ENCODE measurements at regions not wholly inside any gene's neighbourhood (a gene's known extent, or its start where the extent isn't known, plus 50 kb on each side); places are given as distances from the start of the nearest gene placed in this dataset.

DNA sequence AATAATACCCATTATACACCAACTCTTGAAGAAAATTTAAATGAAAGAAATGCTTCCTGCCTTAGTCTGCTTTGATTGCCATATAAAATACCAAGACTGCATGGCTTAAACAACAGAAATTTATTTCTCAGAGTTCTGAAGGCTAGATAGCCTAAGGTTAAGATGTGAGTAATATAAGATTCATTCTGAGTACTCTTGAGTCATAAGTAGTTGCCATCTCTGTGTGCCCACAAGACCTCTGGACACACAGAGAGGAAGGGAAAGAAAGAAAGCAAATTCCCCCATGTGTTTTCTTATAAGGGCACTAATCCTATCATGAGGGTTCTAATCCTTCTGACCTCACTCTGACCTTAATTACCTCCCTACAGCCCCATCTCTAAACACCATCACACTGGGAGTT lies 201.2 kb downstream of the PTN start:
- TF ChIP-seq JUNB (IDR thresholded peaks at IDR 0.05; ENCODE audit: unreplicated experiment) (no peak), EZH2 (IDR thresholded peaks at IDR 0.05; ENCODE audit: low read depth, unreplicated experiment) (no peak), STAT1 (IDR thresholded peaks at IDR 0.05; ENCODE audit: unreplicated experiment) (no peak), POLR2AphosphoS5 (IDR thresholded peaks at IDR 0.05; ENCODE audit: low read depth) (no peak), ZNF331 (CRISPR knock-in tag; IDR thresholded peaks at IDR 0.05; ENCODE audit: low read depth) (no peak), EZH2phosphoT487 (IDR thresholded peaks at IDR 0.05; ENCODE audit: unreplicated experiment) (no peak), CREB1 (CRISPR knock-in tag; IDR thresholded peaks at IDR 0.05; ENCODE audit: low read depth) (no peak), ZNF114 (CRISPR knock-in tag; IDR thresholded peaks at IDR 0.05) (no peak), NANOG (IDR thresholded peaks at IDR 0.05; ENCODE audit: borderline replicate concordance) (no peak)
- TF ChIP-seq, protein P1, sequence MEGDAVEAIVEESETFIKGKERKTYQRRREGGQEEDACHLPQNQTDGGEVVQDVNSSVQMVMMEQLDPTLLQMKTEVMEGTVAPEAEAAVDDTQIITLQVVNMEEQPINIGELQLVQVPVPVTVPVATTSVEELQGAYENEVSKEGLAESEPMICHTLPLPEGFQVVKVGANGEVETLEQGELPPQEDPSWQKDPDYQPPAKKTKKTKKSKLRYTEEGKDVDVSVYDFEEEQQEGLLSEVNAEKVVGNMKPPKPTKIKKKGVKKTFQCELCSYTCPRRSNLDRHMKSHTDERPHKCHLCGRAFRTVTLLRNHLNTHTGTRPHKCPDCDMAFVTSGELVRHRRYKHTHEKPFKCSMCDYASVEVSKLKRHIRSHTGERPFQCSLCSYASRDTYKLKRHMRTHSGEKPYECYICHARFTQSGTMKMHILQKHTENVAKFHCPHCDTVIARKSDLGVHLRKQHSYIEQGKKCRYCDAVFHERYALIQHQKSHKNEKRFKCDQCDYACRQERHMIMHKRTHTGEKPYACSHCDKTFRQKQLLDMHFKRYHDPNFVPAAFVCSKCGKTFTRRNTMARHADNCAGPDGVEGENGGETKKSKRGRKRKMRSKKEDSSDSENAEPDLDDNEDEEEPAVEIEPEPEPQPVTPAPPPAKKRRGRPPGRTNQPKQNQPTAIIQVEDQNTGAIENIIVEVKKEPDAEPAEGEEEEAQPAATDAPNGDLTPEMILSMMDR (conservative IDR thresholded peaks at IDR 0.05; ENCODE audit: low read depth in 2 of 2) = no peak
- TF ChIP-seq, protein P2, sequence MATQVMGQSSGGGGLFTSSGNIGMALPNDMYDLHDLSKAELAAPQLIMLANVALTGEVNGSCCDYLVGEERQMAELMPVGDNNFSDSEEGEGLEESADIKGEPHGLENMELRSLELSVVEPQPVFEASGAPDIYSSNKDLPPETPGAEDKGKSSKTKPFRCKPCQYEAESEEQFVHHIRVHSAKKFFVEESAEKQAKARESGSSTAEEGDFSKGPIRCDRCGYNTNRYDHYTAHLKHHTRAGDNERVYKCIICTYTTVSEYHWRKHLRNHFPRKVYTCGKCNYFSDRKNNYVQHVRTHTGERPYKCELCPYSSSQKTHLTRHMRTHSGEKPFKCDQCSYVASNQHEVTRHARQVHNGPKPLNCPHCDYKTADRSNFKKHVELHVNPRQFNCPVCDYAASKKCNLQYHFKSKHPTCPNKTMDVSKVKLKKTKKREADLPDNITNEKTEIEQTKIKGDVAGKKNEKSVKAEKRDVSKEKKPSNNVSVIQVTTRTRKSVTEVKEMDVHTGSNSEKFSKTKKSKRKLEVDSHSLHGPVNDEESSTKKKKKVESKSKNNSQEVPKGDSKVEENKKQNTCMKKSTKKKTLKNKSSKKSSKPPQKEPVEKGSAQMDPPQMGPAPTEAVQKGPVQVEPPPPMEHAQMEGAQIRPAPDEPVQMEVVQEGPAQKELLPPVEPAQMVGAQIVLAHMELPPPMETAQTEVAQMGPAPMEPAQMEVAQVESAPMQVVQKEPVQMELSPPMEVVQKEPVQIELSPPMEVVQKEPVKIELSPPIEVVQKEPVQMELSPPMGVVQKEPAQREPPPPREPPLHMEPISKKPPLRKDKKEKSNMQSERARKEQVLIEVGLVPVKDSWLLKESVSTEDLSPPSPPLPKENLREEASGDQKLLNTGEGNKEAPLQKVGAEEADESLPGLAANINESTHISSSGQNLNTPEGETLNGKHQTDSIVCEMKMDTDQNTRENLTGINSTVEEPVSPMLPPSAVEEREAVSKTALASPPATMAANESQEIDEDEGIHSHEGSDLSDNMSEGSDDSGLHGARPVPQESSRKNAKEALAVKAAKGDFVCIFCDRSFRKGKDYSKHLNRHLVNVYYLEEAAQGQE (IDR thresholded peaks at IDR 0.05; ENCODE audit: unreplicated experiment) = no peak
- TF ChIP-seq, protein P3, sequence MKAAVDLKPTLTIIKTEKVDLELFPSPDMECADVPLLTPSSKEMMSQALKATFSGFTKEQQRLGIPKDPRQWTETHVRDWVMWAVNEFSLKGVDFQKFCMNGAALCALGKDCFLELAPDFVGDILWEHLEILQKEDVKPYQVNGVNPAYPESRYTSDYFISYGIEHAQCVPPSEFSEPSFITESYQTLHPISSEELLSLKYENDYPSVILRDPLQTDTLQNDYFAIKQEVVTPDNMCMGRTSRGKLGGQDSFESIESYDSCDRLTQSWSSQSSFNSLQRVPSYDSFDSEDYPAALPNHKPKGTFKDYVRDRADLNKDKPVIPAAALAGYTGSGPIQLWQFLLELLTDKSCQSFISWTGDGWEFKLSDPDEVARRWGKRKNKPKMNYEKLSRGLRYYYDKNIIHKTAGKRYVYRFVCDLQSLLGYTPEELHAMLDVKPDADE (IDR thresholded peaks at IDR 0.05) = no peak
- TF ChIP-seq, protein P4, sequence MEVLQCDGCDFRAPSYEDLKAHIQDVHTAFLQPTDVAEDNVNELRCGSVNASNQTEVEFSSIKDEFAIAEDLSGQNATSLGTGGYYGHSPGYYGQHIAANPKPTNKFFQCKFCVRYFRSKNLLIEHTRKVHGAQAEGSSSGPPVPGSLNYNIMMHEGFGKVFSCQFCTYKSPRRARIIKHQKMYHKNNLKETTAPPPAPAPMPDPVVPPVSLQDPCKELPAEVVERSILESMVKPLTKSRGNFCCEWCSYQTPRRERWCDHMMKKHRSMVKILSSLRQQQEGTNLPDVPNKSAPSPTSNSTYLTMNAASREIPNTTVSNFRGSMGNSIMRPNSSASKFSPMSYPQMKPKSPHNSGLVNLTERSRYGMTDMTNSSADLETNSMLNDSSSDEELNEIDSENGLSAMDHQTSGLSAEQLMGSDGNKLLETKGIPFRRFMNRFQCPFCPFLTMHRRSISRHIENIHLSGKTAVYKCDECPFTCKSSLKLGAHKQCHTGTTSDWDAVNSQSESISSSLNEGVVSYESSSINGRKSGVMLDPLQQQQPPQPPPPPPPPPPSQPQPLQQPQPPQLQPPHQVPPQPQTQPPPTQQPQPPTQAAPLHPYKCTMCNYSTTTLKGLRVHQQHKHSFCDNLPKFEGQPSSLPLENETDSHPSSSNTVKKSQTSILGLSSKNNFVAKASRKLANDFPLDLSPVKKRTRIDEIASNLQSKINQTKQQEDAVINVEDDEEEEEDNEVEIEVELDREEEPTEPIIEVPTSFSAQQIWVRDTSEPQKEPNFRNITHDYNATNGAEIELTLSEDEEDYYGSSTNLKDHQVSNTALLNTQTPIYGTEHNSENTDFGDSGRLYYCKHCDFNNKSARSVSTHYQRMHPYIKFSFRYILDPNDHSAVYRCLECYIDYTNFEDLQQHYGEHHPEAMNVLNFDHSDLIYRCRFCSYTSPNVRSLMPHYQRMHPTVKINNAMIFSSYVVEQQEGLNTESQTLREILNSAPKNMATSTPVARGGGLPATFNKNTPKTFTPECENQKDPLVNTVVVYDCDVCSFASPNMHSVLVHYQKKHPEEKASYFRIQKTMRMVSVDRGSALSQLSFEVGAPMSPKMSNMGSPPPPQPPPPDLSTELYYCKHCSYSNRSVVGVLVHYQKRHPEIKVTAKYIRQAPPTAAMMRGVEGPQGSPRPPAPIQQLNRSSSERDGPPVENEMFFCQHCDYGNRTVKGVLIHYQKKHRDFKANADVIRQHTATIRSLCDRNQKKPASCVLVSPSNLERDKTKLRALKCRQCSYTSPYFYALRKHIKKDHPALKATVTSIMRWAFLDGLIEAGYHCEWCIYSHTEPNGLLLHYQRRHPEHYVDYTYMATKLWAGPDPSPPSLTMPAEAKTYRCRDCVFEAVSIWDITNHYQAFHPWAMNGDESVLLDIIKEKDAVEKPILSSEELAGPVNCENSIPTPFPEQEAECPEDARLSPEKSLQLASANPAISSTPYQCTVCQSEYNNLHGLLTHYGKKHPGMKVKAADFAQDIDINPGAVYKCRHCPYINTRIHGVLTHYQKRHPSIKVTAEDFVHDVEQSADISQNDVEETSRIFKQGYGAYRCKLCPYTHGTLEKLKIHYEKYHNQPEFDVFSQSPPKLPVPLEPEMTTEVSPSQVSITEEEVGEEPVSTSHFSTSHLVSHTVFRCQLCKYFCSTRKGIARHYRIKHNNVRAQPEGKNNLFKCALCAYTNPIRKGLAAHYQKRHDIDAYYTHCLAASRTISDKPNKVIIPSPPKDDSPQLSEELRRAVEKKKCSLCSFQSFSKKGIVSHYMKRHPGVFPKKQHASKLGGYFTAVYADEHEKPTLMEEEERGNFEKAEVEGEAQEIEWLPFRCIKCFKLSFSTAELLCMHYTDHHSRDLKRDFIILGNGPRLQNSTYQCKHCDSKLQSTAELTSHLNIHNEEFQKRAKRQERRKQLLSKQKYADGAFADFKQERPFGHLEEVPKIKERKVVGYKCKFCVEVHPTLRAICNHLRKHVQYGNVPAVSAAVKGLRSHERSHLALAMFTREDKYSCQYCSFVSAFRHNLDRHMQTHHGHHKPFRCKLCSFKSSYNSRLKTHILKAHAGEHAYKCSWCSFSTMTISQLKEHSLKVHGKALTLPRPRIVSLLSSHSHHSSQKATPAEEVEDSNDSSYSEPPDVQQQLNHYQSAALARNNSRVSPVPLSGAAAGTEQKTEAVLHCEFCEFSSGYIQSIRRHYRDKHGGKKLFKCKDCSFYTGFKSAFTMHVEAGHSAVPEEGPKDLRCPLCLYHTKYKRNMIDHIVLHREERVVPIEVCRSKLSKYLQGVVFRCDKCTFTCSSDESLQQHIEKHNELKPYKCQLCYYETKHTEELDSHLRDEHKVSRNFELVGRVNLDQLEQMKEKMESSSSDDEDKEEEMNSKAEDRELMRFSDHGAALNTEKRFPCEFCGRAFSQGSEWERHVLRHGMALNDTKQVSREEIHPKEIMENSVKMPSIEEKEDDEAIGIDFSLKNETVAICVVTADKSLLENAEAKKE (CRISPR knock-in tag; IDR thresholded peaks at IDR 0.05) = no peak
